ENCODE measurements at regions not wholly inside any gene's neighbourhood (a gene's known extent, or its start where the extent isn't known, plus 50 kb on each side); places are given as distances from the start of the nearest gene placed in this dataset.

- no peak for TF ChIP-seq CTCF (IDR thresholded peaks at IDR 0.05)
- no peak for TF ChIP-seq POLR2A (IDR thresholded peaks at IDR 0.05)
Measured at GRCh38 chr13:90547272-90547790, 800.2 kb upstream of the MIR17HG start.

Data from ovary (tissue), 3 donors.